ENCODE measurements at regions not wholly inside any gene's neighbourhood (a gene's known extent, or its start where the extent isn't known, plus 50 kb on each side); places are given as distances from the start of the nearest gene placed in this dataset.

GRCh38 chr4:14865031-14865366 lies 137.3 kb upstream of the CPEB2 start:
- DNase-seq = no peak

GRCh38 chr4:14865804-14866203 lies 136.5 kb upstream of the CPEB2 start:
- no peak for DNase-seq

GRCh38 chr4:14867847-14868246 lies 134.4 kb upstream of the CPEB2 start:
- no peak for DNase-seq

- DNase-seq = no peak
Measured at GRCh38 chr4:14868426-14869395, 133.6 kb upstream of the CPEB2 start.

- no peak for DNase-seq
Measured at GRCh38 chr4:14871676-14872430, 130.4 kb upstream of the CPEB2 start.

GRCh38 chr4:14874990-14875389 lies 127.3 kb upstream of the CPEB2 start:
- DNase-seq = no peak

GRCh38 chr4:14877246-14878225 lies 124.7 kb upstream of the CPEB2 start:
- DNase-seq = no peak

GRCh38 chr4:14878681-14879080 lies 123.6 kb upstream of the CPEB2 start:
- no peak for DNase-seq

- no peak for DNase-seq
Measured at GRCh38 chr4:14879683-14880082, 122.6 kb upstream of the CPEB2 start.

GRCh38 chr4:14880805-14881204 lies 121.5 kb upstream of the CPEB2 start:
- DNase-seq = no peak

- no peak for DNase-seq
Measured at GRCh38 chr4:14883166-14883565, 119.1 kb upstream of the CPEB2 start.

- no peak for DNase-seq
Measured at GRCh38 chr4:14883661-14884060, 118.6 kb upstream of the CPEB2 start.

- no peak for DNase-seq
Measured at GRCh38 chr4:14887842-14888433, 114.3 kb upstream of the CPEB2 start.

- no peak for DNase-seq
Measured at GRCh38 chr4:14888790-14889572, 113.3 kb upstream of the CPEB2 start.

GRCh38 chr4:14892563-14892962 lies 109.7 kb upstream of the CPEB2 start:
- DNase-seq = no peak

GRCh38 chr4:14893713-14894112 lies 108.6 kb upstream of the CPEB2 start:
- DNase-seq = no peak

- no peak for DNase-seq
Measured at GRCh38 chr4:14894392-14895292, 107.6 kb upstream of the CPEB2 start.

GRCh38 chr4:14896656-14897175 lies 105.6 kb upstream of the CPEB2 start:
- DNase-seq = no peak

- DNase-seq = no peak
Measured at GRCh38 chr4:14897217-14897616, 105.1 kb upstream of the CPEB2 start.

GRCh38 chr4:14898989-14899388 lies 103.3 kb upstream of the CPEB2 start:
- DNase-seq = no peak

All from left hindlimb (tissue), 1 donor.